ENCODE measurements at regions not wholly inside any gene's neighbourhood (a gene's known extent, or its start where the extent isn't known, plus 50 kb on each side); places are given as distances from the start of the nearest gene placed in this dataset.

DNA sequence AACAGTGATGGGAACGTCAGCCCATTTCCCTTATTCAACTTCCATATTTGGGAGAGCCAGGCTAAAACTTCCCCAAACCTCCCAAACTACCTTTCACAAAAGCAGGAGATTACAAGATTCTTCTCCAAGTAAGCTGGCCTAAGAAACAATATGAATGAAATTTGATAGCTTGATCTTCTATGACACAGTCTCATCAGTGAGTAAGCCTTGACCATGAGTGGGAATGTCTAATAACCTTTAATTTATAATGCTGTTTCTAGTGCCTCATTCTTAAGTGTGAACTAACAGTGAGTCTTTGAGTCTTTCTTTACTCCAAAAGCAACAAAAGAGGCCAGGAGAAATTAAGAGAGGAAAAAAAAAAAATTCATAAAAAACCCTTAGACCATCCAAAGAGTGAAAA is 1379.9 kb downstream of the EFNA5 start:
- no peak for TF ChIP-seq ZFP41 (tag by site-specific recombination; IDR thresholded peaks at IDR 0.05; ENCODE audit: borderline replicate concordance)
- TF ChIP-seq CTCF (tag by site-specific recombination; IDR thresholded peaks at IDR 0.05), result no peak
- no peak for TF ChIP-seq TCF7L2 (IDR thresholded peaks at IDR 0.05; ENCODE audit: borderline replicate concordance, low read depth, low read length)
- TF ChIP-seq ZBTB49 (tag by site-specific recombination; IDR thresholded peaks at IDR 0.05; ENCODE audit: low read depth), result no peak
- TF ChIP-seq ZNF670 (tag by site-specific recombination; IDR thresholded peaks at IDR 0.05; ENCODE audit: low read depth), result no peak
- no peak for TF ChIP-seq ZNF350 (tag by site-specific recombination; IDR thresholded peaks at IDR 0.05)
- TF ChIP-seq ZNF23 (tag by site-specific recombination; IDR thresholded peaks at IDR 0.05; ENCODE audit: borderline replicate concordance), result no peak
- no peak for TF ChIP-seq MYNN (tag by site-specific recombination; IDR thresholded peaks at IDR 0.05; ENCODE audit: borderline replicate concordance)

All from HEK293 (cell line).